GM12878 (cell line): ENCODE measurements at regions not wholly inside any gene's neighbourhood (a gene's known extent, or its start where the extent isn't known, plus 50 kb on each side); places are given as distances from the start of the nearest gene placed in this dataset.

ENCODE experiments used
- ATAC-seq: fragments of 200-7000 bp; cut with Tn5 transposase; 3 replicates; pipeline ENCODE4 v1.9.1; 2020; ENCODE audit warnings: mild to moderate bottlenecking, moderate library complexity
- BruUV-seq: library from RNA; stranded (reverse); fragments of 400-500 nt; replicated peaks from 2 replicates; lab custom pipeline; 2021; lab: Mats Ljungman, UMichigan
- CTCF ChIA-PET: fragments of 300-600 bp; sonication (Branson Sonifier 250); formaldehyde crosslinking; extraction: SDS; loops from one replicate; lab custom pipeline; 2021; ENCODE audit warnings: inconsistent platforms; lab: Yijun Ruan, JAX
- POLR2A ChIA-PET: fragments of 350-600 bp; formaldehyde crosslinking; extraction: SDS; loops from one replicate; lab custom pipeline; 2021; ENCODE audit warnings: inconsistent platforms; lab: Charles Lee
- RAD21 ChIA-PET: fragments of 300-600 bp; sonication (Branson Sonifier 250); formaldehyde crosslinking; loops from one replicate; lab custom pipeline; 2023; ENCODE audit warnings: antibody characterized with exemption; ENCODE audit not compliant: unreplicated experiment; lab: Charles Lee
- SMC1A ChIA-PET: fragments of 300-600 bp; sonication (Branson Sonifier 250); formaldehyde crosslinking; loops from one replicate; lab custom pipeline; 2023; ENCODE audit not compliant: unreplicated experiment, uncharacterized antibody; lab: Charles Lee
- DNase-seq: peaks from one replicate; pipeline ENCODE4 v3.0.0-alpha.2; 2011; ENCODE audit warnings: low read depth, low spot score
- FAIRE-seq: peaks from 3 replicates; lab custom pipeline; 2011; peaks lifted over from hg19 to GRCh38; lab: Jason Lieb, UNC
- H2AFZ ChIP-seq: 2 replicates; pipeline ENCODE4 v1.6.0; 2011; ENCODE audit warnings: low read depth, low read length, control low read depth; ENCODE audit not compliant: control insufficient read depth
- H3K27ac ChIP-seq: 2 replicates; pipeline ENCODE4 v1.5.1; 2011; ENCODE audit warnings: control low read depth; ENCODE audit not compliant: control insufficient read depth, insufficient read depth
- H3K27me3 ChIP-seq, 2 experiments: replicated peaks in 1 of 2; 2 replicates each; pipeline versions ENCODE4 v1.6.0 to v1.6.1; 2011; ENCODE audit warnings: low read length in 1 of 2; ENCODE audit not compliant: control insufficient read depth in 2 of 2, insufficient read depth in 2 of 2
- H3K36me3 ChIP-seq, 2 experiments: 2 replicates each; pipeline ENCODE4 v1.5.1; 2011; ENCODE audit warnings: low read length in 1 of 2; ENCODE audit not compliant: control insufficient read depth in 2 of 2, insufficient read depth in 2 of 2
- H3K4me1 ChIP-seq: 2 replicates; pipeline ENCODE4 v1.6.1; 2011; ENCODE audit warnings: mild to moderate bottlenecking, low read length, moderate library complexity, mixed read lengths; ENCODE audit not compliant: control insufficient read depth, insufficient read depth
- H3K4me2 ChIP-seq: 2 replicates; pipeline ENCODE4 v1.6.0; 2011; ENCODE audit warnings: control low read depth; ENCODE audit not compliant: control insufficient read depth, insufficient read depth
- H3K4me3 ChIP-seq: fragments of 200-600 bp; sonication (generic); 2 replicates; pipeline ENCODE4 v1.5.1; 2016
- H3K79me2 ChIP-seq: 2 replicates; pipeline ENCODE4 v1.6.0; 2011; ENCODE audit warnings: low read length; ENCODE audit not compliant: control insufficient read depth, insufficient read depth
- H3K9ac ChIP-seq: 2 replicates; pipeline ENCODE4 v1.8.0; 2011; ENCODE audit warnings: low read length, control low read depth, mixed read lengths; ENCODE audit not compliant: control insufficient read depth, insufficient read depth
- H3K9me3 ChIP-seq: replicated peaks from 3 replicates; pipeline ENCODE4 v1.5.1; 2011; ENCODE audit warnings: mild to moderate bottlenecking, low read length; ENCODE audit not compliant: control insufficient read depth, insufficient read depth
- H4K20me1 ChIP-seq: 2 replicates; pipeline ENCODE4 v1.6.0; 2011; ENCODE audit not compliant: control insufficient read depth, insufficient read depth
- KDM1A ChIP-seq: fragments of 200-600 bp; sonication (generic); IDR thresholded peaks from 2 replicates; pipeline ENCODE4 v1.6.1; 2016; ENCODE audit warnings: borderline replicate concordance
- MTA3 ChIP-seq: IDR thresholded peaks from 2 replicates; pipeline ENCODE4 v1.6.1; 2012; ENCODE audit warnings: low read length, inconsistent platforms, borderline replicate concordance
- in situ Hi-C: fragments of 300-500 bp; cut with MboI; formaldehyde crosslinking; loops from 9 replicates; pipeline ENCODE4 v1.14.3; 2018; ENCODE audit warnings: mixed read lengths
- intact Hi-C: fragments of 100-400 bp; cut with micrococcal nuclease; formaldehyde crosslinking; loops from one replicate; pipeline ENCODE4 v1.14.2; 2022; ENCODE audit not compliant: unreplicated experiment
- TF ChIP-seq, protein P1 (sequence below): fragments of 450-650 bp; IDR thresholded peaks from 2 replicates; pipeline ENCODE4 v1.6.1; 2016; ENCODE audit warnings: mild to moderate bottlenecking
- TF ChIP-seq, protein P2 (sequence below), 3 experiments: IDR thresholded peaks in 2 of 3; conservative IDR thresholded peaks in 1 of 3; 2 replicates each; pipeline ENCODE4 v1.5.1; 2011; ENCODE audit warnings: low read depth in 3 of 3, low read length in 3 of 3, mild to moderate bottlenecking in 3 of 3, control low read depth in 2 of 3, moderate library complexity in 2 of 3, inconsistent platforms in 1 of 3, mixed read lengths in 1 of 3; ENCODE audit not compliant: control insufficient read depth in 2 of 3, insufficient read depth in 1 of 3; ENCODE audit errors: extremely low read depth in 1 of 3
- TF ChIP-seq, protein P3 (sequence below): fragments of 450-650 bp; IDR thresholded peaks from 2 replicates; pipeline ENCODE4 v1.6.1; 2016; ENCODE audit warnings: mild to moderate bottlenecking, moderate library complexity, borderline replicate concordance
- TF ChIP-seq, protein P4 (sequence below): fragments of 450-650 bp; IDR thresholded peaks from 2 replicates; pipeline ENCODE4 v1.6.1; 2017; ENCODE audit warnings: low read depth, mild to moderate bottlenecking, moderate library complexity
- TF ChIP-seq, protein P5 (sequence below): IDR thresholded peaks from 2 replicates; pipeline ENCODE4 v1.6.1; 2011; ENCODE audit warnings: low read depth, low read length, improper control_type of control experiment, borderline replicate concordance

DNA sequence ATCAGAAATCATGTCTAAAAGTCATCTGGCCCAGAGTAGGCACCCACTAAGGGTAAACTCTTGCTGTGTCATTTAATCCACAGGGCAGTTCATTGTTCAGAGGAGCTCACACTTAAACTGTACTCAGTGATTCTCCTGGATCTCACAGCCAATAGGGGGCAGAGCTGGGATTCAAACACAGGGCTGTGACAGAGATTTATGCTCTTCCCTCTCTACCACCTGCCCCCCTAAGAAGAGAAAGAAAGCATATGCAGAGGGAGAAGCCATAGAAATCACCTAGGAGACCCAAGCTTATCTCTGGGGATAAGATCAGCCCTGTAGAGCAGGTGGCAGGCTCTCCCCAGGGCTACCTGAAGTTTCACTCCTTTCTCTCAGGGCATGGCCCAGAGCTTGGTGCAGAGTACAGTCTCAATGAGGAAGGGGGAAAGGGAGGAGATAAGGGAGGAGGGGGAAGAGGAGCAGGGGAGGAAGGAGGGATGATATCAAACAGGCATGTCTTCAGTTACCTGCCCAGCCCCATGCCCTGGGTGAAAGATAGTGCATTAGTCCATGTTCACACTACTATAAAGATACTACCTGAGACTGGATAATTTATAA is 51.8 kb upstream of the ADPGK start:
- Histone ChIP-seq H3K4me2 (no peak overlapping the region), H3K27me3 (peaks cover 0 to 6% of the 10 kb centered on the region in 2 experiments; a peak in 1 of 4 replicates), H3K4me1 (no peaks in the 10 kb centered on the region), H3K36me3 (no peaks in the 10 kb centered on the region), H3K9ac (no peak overlapping the region), H3K4me3 (no peak overlapping the region), H3K27ac (no peak overlapping the region), H3K79me2 (no peaks in the 10 kb centered on the region), H2AFZ (no peak overlapping the region), H4K20me1 (no peaks in the 10 kb centered on the region), H3K9me3 (no peaks in the 10 kb centered on the region)
- RAD21 ChIA-PET: no interaction called here
- TF ChIP-seq MTA3: no peak
- TF ChIP-seq, protein P1, sequence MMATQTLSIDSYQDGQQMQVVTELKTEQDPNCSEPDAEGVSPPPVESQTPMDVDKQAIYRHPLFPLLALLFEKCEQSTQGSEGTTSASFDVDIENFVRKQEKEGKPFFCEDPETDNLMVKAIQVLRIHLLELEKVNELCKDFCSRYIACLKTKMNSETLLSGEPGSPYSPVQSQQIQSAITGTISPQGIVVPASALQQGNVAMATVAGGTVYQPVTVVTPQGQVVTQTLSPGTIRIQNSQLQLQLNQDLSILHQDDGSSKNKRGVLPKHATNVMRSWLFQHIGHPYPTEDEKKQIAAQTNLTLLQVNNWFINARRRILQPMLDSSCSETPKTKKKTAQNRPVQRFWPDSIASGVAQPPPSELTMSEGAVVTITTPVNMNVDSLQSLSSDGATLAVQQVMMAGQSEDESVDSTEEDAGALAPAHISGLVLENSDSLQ: 0 out of 2 replicates have a peak, but pooled peaks have one; percentile 9
- TF ChIP-seq, protein P2, sequence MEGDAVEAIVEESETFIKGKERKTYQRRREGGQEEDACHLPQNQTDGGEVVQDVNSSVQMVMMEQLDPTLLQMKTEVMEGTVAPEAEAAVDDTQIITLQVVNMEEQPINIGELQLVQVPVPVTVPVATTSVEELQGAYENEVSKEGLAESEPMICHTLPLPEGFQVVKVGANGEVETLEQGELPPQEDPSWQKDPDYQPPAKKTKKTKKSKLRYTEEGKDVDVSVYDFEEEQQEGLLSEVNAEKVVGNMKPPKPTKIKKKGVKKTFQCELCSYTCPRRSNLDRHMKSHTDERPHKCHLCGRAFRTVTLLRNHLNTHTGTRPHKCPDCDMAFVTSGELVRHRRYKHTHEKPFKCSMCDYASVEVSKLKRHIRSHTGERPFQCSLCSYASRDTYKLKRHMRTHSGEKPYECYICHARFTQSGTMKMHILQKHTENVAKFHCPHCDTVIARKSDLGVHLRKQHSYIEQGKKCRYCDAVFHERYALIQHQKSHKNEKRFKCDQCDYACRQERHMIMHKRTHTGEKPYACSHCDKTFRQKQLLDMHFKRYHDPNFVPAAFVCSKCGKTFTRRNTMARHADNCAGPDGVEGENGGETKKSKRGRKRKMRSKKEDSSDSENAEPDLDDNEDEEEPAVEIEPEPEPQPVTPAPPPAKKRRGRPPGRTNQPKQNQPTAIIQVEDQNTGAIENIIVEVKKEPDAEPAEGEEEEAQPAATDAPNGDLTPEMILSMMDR (IDR thresholded peaks at IDR 0.05 in 2 of 3, conservative IDR thresholded peaks at IDR 0.05 in 1 of 3; ENCODE audit: control insufficient read depth in 2 of 3, extremely low read depth in 1 of 3, insufficient read depth in 1 of 3, low read depth in 3 of 3, low read length in 3 of 3): peak; percentile 13 to 18 (median 17); a peak in 2 of 6 replicates
- TF ChIP-seq, protein P3, sequence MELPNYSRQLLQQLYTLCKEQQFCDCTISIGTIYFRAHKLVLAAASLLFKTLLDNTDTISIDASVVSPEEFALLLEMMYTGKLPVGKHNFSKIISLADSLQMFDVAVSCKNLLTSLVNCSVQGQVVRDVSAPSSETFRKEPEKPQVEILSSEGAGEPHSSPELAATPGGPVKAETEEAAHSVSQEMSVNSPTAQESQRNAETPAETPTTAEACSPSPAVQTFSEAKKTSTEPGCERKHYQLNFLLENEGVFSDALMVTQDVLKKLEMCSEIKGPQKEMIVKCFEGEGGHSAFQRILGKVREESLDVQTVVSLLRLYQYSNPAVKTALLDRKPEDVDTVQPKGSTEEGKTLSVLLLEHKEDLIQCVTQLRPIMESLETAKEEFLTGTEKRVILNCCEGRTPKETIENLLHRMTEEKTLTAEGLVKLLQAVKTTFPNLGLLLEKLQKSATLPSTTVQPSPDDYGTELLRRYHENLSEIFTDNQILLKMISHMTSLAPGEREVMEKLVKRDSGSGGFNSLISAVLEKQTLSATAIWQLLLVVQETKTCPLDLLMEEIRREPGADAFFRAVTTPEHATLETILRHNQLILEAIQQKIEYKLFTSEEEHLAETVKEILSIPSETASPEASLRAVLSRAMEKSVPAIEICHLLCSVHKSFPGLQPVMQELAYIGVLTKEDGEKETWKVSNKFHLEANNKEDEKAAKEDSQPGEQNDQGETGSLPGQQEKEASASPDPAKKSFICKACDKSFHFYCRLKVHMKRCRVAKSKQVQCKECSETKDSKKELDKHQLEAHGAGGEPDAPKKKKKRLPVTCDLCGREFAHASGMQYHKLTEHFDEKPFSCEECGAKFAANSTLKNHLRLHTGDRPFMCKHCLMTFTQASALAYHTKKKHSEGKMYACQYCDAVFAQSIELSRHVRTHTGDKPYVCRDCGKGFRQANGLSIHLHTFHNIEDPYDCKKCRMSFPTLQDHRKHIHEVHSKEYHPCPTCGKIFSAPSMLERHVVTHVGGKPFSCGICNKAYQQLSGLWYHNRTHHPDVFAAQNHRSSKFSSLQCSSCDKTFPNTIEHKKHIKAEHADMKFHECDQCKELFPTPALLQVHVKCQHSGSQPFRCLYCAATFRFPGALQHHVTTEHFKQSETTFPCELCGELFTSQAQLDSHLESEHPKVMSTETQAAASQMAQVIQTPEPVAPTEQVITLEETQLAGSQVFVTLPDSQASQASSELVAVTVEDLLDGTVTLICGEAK: no peak
- TF ChIP-seq, protein P4, sequence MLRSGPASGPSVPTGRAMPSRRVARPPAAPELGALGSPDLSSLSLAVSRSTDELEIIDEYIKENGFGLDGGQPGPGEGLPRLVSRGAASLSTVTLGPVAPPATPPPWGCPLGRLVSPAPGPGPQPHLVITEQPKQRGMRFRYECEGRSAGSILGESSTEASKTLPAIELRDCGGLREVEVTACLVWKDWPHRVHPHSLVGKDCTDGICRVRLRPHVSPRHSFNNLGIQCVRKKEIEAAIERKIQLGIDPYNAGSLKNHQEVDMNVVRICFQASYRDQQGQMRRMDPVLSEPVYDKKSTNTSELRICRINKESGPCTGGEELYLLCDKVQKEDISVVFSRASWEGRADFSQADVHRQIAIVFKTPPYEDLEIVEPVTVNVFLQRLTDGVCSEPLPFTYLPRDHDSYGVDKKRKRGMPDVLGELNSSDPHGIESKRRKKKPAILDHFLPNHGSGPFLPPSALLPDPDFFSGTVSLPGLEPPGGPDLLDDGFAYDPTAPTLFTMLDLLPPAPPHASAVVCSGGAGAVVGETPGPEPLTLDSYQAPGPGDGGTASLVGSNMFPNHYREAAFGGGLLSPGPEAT: no peak
- TF ChIP-seq, protein P5, sequence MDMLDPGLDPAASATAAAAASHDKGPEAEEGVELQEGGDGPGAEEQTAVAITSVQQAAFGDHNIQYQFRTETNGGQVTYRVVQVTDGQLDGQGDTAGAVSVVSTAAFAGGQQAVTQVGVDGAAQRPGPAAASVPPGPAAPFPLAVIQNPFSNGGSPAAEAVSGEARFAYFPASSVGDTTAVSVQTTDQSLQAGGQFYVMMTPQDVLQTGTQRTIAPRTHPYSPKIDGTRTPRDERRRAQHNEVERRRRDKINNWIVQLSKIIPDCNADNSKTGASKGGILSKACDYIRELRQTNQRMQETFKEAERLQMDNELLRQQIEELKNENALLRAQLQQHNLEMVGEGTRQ: no peak
- no peak for TF ChIP-seq KDM1A
- CTCF ChIA-PET: interaction anchor here (1.2 kb wide), 1 partner anchor 113 kb away, joined by 9 read pairs; no protein-coding TSS in a partner anchor
- ATAC-seq (no peak), DNase-seq (no peak), FAIRE-seq (no peak)
- BruUV-seq: no TSS peak
- intact Hi-C loops: no loop called here
- SMC1A ChIA-PET: no interaction called here
- in situ Hi-C loops: no loop called here
- POLR2A ChIA-PET: no interaction called here
